ENCODE measurements at regions not wholly inside any gene's neighbourhood (a gene's known extent, or its start where the extent isn't known, plus 50 kb on each side); places are given as distances from the start of the nearest gene placed in this dataset.
"Not testable (repeated sequence)": the region's sequence is repeated elsewhere in the genome, so short reads cannot be mapped to it uniquely, and the experiment has no call there.

GRCh38 chr14:39641224-39641623, 209.0 kb upstream of the FBXO33 start:
- no peak for TF ChIP-seq CTCF (IDR thresholded peaks at IDR 0.05; ENCODE audit: borderline replicate concordance, control extremely low read depth, extremely low read depth, insufficient read depth, missing control alignments)
- in situ Hi-C loops (cut with MboI; ENCODE audit: low sequenced_read_pairs, unreplicated experiment): no loop called here
- no peak for DNase-seq (ENCODE audit: low spot score)

- in situ Hi-C loops (cut with MboI; ENCODE audit: low sequenced_read_pairs, unreplicated experiment); DNase-seq (ENCODE audit: low spot score): not testable (repeated sequence)
Measured at GRCh38 chr14:39639009-39639408, 206.8 kb upstream of the FBXO33 start.

GRCh38 chr14:39628087-39628486, 195.9 kb upstream of the FBXO33 start:
- no peak for TF ChIP-seq CTCF (IDR thresholded peaks at IDR 0.05; ENCODE audit: borderline replicate concordance, control extremely low read depth, extremely low read depth, insufficient read depth, missing control alignments)
- no peak for DNase-seq (ENCODE audit: low spot score)
- in situ Hi-C loops (cut with MboI; ENCODE audit: low sequenced_read_pairs, unreplicated experiment): no loop called here

- in situ Hi-C loops (cut with MboI; ENCODE audit: low sequenced_read_pairs, unreplicated experiment): no loop called here
- DNase-seq (ENCODE audit: low spot score): no peak
- no peak for TF ChIP-seq CTCF (IDR thresholded peaks at IDR 0.05; ENCODE audit: borderline replicate concordance, control extremely low read depth, extremely low read depth, insufficient read depth, missing control alignments)
Measured at GRCh38 chr14:39626589-39627576, 194.7 kb upstream of the FBXO33 start.

GRCh38 chr14:39621678-39622077, 189.4 kb upstream of the FBXO33 start:
- in situ Hi-C loops (cut with MboI; ENCODE audit: low sequenced_read_pairs, unreplicated experiment): no loop called here
- DNase-seq (ENCODE audit: low spot score): no peak
- TF ChIP-seq CTCF (IDR thresholded peaks at IDR 0.05; ENCODE audit: borderline replicate concordance, control extremely low read depth, extremely low read depth, insufficient read depth, missing control alignments): no peak

- no peak for TF ChIP-seq CTCF (IDR thresholded peaks at IDR 0.05; ENCODE audit: borderline replicate concordance, control extremely low read depth, extremely low read depth, insufficient read depth, missing control alignments)
- in situ Hi-C loops (cut with MboI; ENCODE audit: low sequenced_read_pairs, unreplicated experiment): no loop called here
- DNase-seq (ENCODE audit: low spot score): no peak
Measured at GRCh38 chr14:39621223-39621622, 189.0 kb upstream of the FBXO33 start.

GRCh38 chr14:39617537-39617936, 185.3 kb upstream of the FBXO33 start:
- in situ Hi-C loops (cut with MboI; ENCODE audit: low sequenced_read_pairs, unreplicated experiment): no loop called here
- no peak for TF ChIP-seq CTCF (IDR thresholded peaks at IDR 0.05; ENCODE audit: borderline replicate concordance, control extremely low read depth, extremely low read depth, insufficient read depth, missing control alignments)
- DNase-seq (ENCODE audit: low spot score): no peak

All from GM13976 (cell line).